Stomach (tissue), 4 donors: ENCODE measurements at regions not wholly inside any gene's neighbourhood (a gene's known extent, or its start where the extent isn't known, plus 50 kb on each side); places are given as distances from the start of the nearest gene placed in this dataset.

Experiments used
- CTCF ChIP-seq, 7 experiments: fragments of 450-650 bp in 4 of 7; fragments of 200-600 bp in 3 of 7; sonication (generic) in 3 of 7; IDR thresholded peaks; one replicate each; pipeline ENCODE4 v1.5.1; 2016 to 2019; ENCODE audit warnings: antibody characterized with exemption in 7 of 7, control low read depth in 2 of 7, mild to moderate bottlenecking in 1 of 7
- EP300 ChIP-seq: sonication (generic); formaldehyde crosslinking; IDR thresholded peaks from one replicate; pipeline ENCODE4 v1.6.1; 2017; ENCODE audit warnings: antibody characterized with exemption
- POLR2A ChIP-seq, 4 donors: fragments of 450-650 bp; IDR thresholded peaks; one replicate each; pipeline ENCODE4 v1.6.1; 2016; ENCODE audit warnings: antibody characterized with exemption in 4 of 4, control low read depth in 2 of 4, mild to moderate bottlenecking in 1 of 4, moderate library complexity in 1 of 4
- POLR2AphosphoS5 ChIP-seq, 3 donors: sonication (generic); formaldehyde crosslinking; IDR thresholded peaks; one replicate each; pipeline ENCODE4 v1.6.1; 2016; ENCODE audit warnings: antibody characterized with exemption in 3 of 3

- TF ChIP-seq CTCF (IDR thresholded peaks at IDR 0.05) = no peak
- TF ChIP-seq EP300 = peak; percentile 46
- TF ChIP-seq POLR2A (IDR thresholded peaks at IDR 0.05) = no peak
- TF ChIP-seq POLR2AphosphoS5 (IDR thresholded peaks at IDR 0.05) = peak; percentile 61 to 85 (median 82)
Observed at GRCh38 chr10:78972947-78973900, 95.5 kb upstream of the ZMIZ1 start.
